Common myeloid progenitor, CD34-positive (primary cell): ENCODE measurements at regions not wholly inside any gene's neighbourhood (a gene's known extent, or its start where the extent isn't known, plus 50 kb on each side); places are given as distances from the start of the nearest gene placed in this dataset.

Experiments used
- CTCF ChIA-PET: fragments of 350-600 bp; sonication (Branson Sonifier 250); formaldehyde crosslinking; loops from one replicate; lab custom pipeline; 2021; ENCODE audit warnings: antibody characterized with exemption; lab: Charles Lee
- POLR2A ChIA-PET: fragments of 350-600 bp; sonication (Branson Sonifier 250); formaldehyde crosslinking; loops from one replicate; lab custom pipeline; 2021; ENCODE audit warnings: antibody characterized with exemption; lab: Charles Lee
- DNase-seq, 3 donors: peaks; one replicate each; pipeline versions ENCODE4 v3.0.0 to v3.0.0-alpha.2; 2013
- H3K27ac ChIP-seq, 2 experiments: 1 replicate in 1 of 2; 2 replicates in 1 of 2; pipeline ENCODE4 v1.7.0; 2013; ENCODE audit warnings: inconsistent platforms in 2 of 2, low read length in 2 of 2, mild to moderate bottlenecking in 2 of 2, low read depth in 1 of 2, moderate library complexity in 1 of 2; ENCODE audit not compliant: severe bottlenecking in 2 of 2, insufficient read depth in 1 of 2, poor library complexity in 1 of 2
- H3K27me3 ChIP-seq, 5 experiments: replicated peaks in 2 of 5; 1 replicate in 3 of 5; 2 replicates in 2 of 5; pipeline versions ENCODE4 v1.6.1 to v1.7.0; 2013; ENCODE audit warnings: low read length in 4 of 5, mild to moderate bottlenecking in 2 of 5, moderate library complexity in 2 of 5, inconsistent platforms in 1 of 5; ENCODE audit not compliant: insufficient read depth in 5 of 5, control insufficient read depth in 4 of 5
- H3K36me3 ChIP-seq, 4 experiments: 1 replicate in 2 of 4; 2 replicates in 2 of 4; pipeline versions ENCODE4 v1.6.1 to v1.7.0; 2013; ENCODE audit warnings: low read length in 3 of 4, control low read depth in 1 of 4, mild to moderate bottlenecking in 1 of 4; ENCODE audit not compliant: control insufficient read depth in 4 of 4, insufficient read depth in 4 of 4
- H3K4me1 ChIP-seq, 4 experiments: 1 replicate in 3 of 4; 2 replicates in 1 of 4; pipeline versions ENCODE4 v1.6.1 to v1.7.1; 2013; ENCODE audit warnings: low read length in 3 of 4, mild to moderate bottlenecking in 3 of 4, control low read depth in 1 of 4, inconsistent platforms in 1 of 4, moderate library complexity in 1 of 4; ENCODE audit not compliant: control insufficient read depth in 4 of 4, insufficient read depth in 4 of 4; ENCODE audit errors: control extremely low read depth in 1 of 4
- H3K4me3 ChIP-seq, 7 experiments: 1 replicate in 4 of 7; 2 replicates in 3 of 7; pipeline versions ENCODE4 v1.5.1 to v1.7.0; 2013; ENCODE audit warnings: mild to moderate bottlenecking in 7 of 7, low read length in 6 of 7, moderate library complexity in 6 of 7, inconsistent platforms in 2 of 7, low read depth in 2 of 7, control low read depth in 1 of 7; ENCODE audit not compliant: insufficient read depth in 4 of 7, control insufficient read depth in 1 of 7; ENCODE audit errors: extremely low read depth in 1 of 7
- H3K9me3 ChIP-seq, 5 experiments: 1 replicate in 4 of 5; 2 replicates in 1 of 5; pipeline versions ENCODE4 v1.6.1 to v1.7.1; 2013; ENCODE audit warnings: low read length in 4 of 5, mild to moderate bottlenecking in 2 of 5, inconsistent platforms in 1 of 5, low read depth in 1 of 5, moderate library complexity in 1 of 5; ENCODE audit not compliant: control insufficient read depth in 4 of 5, insufficient read depth in 2 of 5; ENCODE audit errors: control extremely low read depth in 1 of 5
- WGBS: methylation state at CpG from one replicate; pipeline ENCODE4 v1.1.5; 2013; ENCODE audit not compliant: insufficient coverage; 5-methylcytosine and 5-hydroxymethylcytosine counted together

DNA sequence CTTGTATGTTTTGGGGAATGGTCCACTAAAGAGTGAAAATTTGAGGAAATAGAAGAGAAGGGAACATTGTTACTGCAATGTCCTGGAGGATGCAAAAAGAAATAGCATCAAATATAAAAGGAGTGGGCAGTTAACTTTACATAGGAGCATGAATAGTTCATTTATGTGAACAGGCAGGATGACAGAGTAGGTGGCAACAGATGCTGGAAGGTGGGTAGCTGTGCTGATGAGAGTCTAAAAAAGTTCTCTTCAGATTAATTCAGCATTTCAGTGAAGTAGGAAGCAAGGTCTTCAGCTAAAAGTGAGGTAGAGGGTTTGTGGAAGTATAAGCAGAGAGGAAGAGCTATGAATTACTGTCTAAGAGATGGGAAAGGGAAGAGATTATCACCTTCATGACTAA, 276.5 kb downstream of the KIF2B start:
- Histone ChIP-seq H3K36me3 (no peaks in the 10 kb centered on the region), H3K27me3 (no peaks in the 10 kb centered on the region), H3K4me3 (no peak overlapping the region), H3K9me3 (peaks cover 0 to 18% (median 6%) of the 10 kb centered on the region in 5 experiments), H3K4me1 (no peaks in the 10 kb centered on the region), H3K27ac (no peak overlapping the region)
- POLR2A ChIA-PET, result no interaction called here
- no peak for DNase-seq
- CTCF ChIA-PET, result no interaction called here

DNA sequence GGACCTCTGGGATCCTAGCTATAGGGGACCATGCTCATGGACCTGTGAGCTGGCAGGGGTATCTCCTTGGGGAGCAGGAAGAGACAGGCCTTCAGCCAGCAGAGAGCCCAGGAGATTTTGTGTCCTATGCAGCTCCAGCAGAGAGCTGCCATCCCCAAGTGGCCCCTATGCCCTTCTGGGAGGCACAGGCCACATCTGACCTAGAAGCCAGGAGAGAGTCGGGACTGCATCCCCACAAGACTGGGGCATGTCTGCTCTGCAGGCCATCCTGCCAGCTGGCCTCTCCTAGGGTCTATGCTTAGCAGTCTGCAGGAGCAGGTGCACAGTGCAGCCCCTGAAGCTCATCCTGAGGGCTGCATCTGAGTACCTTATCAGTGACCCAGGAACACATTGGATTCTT, 279.5 kb downstream of the KIF2B start:
- Histone ChIP-seq H3K9me3 (peaks cover 0 to 19% (median 6%) of the 10 kb centered on the region in 5 experiments), H3K36me3 (no peaks in the 10 kb centered on the region), H3K4me3 (no peak overlapping the region), H3K27ac (no peak overlapping the region), H3K4me1 (no peaks in the 10 kb centered on the region), H3K27me3 (no peaks in the 10 kb centered on the region)
- 100% methylated on average over 1 of the region's 1 CpG for WGBS
- ChIA-PET POLR2A (no interaction called here), CTCF (no interaction called here)
- DNase-seq, result no peak

DNA sequence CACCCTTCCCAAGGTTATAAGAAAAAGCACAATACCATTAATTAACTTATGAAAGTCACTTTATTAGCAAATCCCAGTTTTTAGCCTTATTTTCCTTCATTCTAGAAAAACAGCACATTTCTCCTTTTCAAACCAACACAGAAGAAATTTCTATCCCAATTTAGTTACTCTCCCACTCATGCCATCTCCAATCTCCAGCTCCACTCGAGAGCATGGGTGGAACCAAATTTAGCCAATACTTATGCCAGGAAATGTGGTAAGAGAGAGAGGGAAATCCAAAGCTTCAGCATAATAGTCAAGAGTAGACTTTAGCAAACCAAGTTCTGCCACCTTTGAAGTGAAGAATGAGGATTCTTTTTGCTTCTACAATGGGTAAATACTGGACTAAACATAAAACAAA, 288.8 kb downstream of the KIF2B start:
- no CpG with 5 or more reads among the region's 1 CpG for WGBS
- no peak for DNase-seq
- Histone ChIP-seq H3K27me3 (no peaks in the 10 kb centered on the region), H3K4me1 (no peaks in the 10 kb centered on the region), H3K9me3 (no peaks in the 10 kb centered on the region), H3K36me3 (no peaks in the 10 kb centered on the region), H3K27ac (no peak overlapping the region), H3K4me3 (no peak overlapping the region)
- ChIA-PET CTCF (no interaction called here), POLR2A (no interaction called here)

DNA sequence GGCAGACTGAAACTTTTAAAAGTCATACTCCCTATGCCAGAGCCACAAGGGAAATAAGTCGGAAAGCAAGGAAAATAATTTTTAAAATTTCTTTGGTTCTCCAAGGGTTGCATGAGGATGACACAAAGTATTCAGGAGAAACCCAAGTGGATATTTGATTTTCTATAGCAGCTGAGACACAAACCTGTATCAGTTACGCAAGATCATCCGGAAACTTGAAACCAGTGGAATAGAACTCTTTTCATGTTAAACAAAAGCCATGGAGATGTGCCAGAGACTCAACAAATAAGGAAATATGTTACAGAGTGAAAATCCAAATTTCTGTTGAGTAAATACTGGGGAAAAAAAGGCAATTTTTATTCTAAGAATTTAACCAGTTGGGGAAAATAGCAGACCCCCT, 294.7 kb downstream of the KIF2B start:
- Histone ChIP-seq H3K4me3 (no peak overlapping the region), H3K4me1 (no peaks in the 10 kb centered on the region), H3K27ac (no peak overlapping the region), H3K27me3 (no peaks in the 10 kb centered on the region), H3K36me3 (no peaks in the 10 kb centered on the region), H3K9me3 (no peaks in the 10 kb centered on the region)
- CTCF ChIA-PET, result no interaction called here
- POLR2A ChIA-PET, result no interaction called here
- DNase-seq, result no peak
- 100% methylated on average over 2 of the region's 3 CpGs for WGBS

DNA sequence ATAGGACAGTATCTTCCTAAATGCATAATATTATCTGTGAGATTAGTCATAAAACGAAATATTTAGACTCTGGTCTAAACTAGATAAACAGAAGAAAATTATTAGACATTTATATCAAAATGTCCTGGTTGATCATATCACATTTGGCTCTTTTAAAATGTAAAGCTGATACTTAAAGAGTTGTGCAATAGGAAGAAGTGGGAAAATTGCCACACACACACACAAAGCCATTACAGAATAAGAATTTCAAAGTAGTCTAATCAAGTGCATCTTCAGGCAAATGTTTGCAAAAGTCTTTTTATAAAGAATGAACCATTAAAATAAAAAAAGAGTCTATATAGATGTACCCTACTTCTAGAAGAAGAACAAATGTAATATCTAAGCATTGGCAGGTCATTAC, 301.7 kb downstream of the KIF2B start:
- CTCF ChIA-PET, result no interaction called here
- Histone ChIP-seq H3K4me3 (no peak overlapping the region), H3K27me3 (no peaks in the 10 kb centered on the region), H3K4me1 (no peaks in the 10 kb centered on the region), H3K9me3 (peaks cover 0 to 1% (median 0%) of the 10 kb centered on the region in 5 experiments), H3K27ac (no peak overlapping the region), H3K36me3 (no peaks in the 10 kb centered on the region)
- no CpG with 5 or more reads among the region's 1 CpG for WGBS
- POLR2A ChIA-PET, result no interaction called here
- no peak for DNase-seq

DNA sequence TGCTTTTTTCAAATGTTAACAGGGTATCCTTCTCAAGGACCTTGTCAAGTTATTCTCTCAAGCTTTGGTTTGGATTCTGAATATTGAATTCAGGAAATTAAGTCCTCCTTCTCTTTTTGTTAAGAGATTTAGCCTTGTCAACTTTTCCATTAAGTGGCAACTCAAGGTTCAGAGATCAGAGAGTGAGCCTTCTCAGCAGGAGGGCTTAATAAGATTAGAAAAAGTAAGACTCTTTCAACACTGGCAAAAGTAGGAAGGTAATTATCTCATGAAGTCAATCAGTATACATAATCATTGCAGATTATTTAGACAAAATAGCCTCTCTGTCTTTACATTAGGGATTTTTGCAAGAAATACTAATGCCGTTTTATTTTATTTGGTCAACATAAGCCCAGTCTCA, 330.7 kb downstream of the KIF2B start:
- Histone ChIP-seq H3K27ac (no peak overlapping the region), H3K27me3 (no peaks in the 10 kb centered on the region), H3K4me1 (no peaks in the 10 kb centered on the region), H3K4me3 (no peak overlapping the region), H3K36me3 (no peaks in the 10 kb centered on the region), H3K9me3 (peaks cover 0 to 2% (median 0%) of the 10 kb centered on the region in 5 experiments)
- no peak for DNase-seq
- ChIA-PET POLR2A (no interaction called here), CTCF (no interaction called here)
- 100% methylated on average over 1 of the region's 1 CpG for WGBS

DNA sequence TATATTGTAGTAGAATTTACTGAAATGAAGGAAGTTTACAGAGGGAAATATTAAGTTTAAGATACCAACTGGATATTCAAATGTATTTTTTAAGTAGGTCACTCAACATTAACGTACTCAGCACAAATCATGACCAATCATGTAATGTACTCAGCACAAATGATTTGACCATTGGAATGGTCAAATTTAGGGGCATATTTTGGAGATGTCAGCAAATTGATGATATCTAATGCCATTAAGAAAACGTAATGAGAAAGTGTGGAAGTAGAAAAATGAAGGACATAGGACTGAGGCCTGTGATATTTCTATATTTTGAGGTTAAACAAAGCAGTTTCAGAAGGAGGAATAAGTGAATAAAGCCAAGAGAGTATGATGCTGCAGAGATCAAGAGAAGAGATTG, 334.8 kb downstream of the KIF2B start:
- H3K9me3 ChIP-seq, result peaks cover 0 to 2% (median 0%) of the 10 kb centered on the region in 5 experiments
- ChIA-PET POLR2A (no interaction called here), CTCF (no interaction called here)

More for the DNA sequence above, 334.8 kb downstream of the KIF2B start:
- Histone ChIP-seq H3K27me3 (no peaks in the 10 kb centered on the region), H3K36me3 (no peaks in the 10 kb centered on the region), H3K27ac (no peak overlapping the region), H3K4me3 (no peak overlapping the region), H3K4me1 (no peaks in the 10 kb centered on the region)
- DNase-seq, result no peak
- WGBS, result 70% methylated on average over 1 of the region's 2 CpGs
